ENCODE measurements at regions not wholly inside any gene's neighbourhood (a gene's known extent, or its start where the extent isn't known, plus 50 kb on each side); places are given as distances from the start of the nearest gene placed in this dataset.
A peak's percentile ranks its signal among the peaks of the same experiment; 100 is the strongest.
"Not testable (repeated sequence)": the region's sequence is repeated elsewhere in the genome, so short reads cannot be mapped to it uniquely, and the experiment has no call there.

GRCh38 chr1:233470741-233471499 is 143.0 kb upstream of the KCNK1 start:
- no peak overlapping the region for H3K9ac ChIP-seq
- TF ChIP-seq EZH2phosphoT487 (IDR thresholded peaks at IDR 0.05; ENCODE audit: insufficient read depth, low read depth) (no peak), EZH2 (IDR thresholded peaks at IDR 0.05; ENCODE audit: insufficient read depth, poor library complexity, severe bottlenecking) (no peak)
- H3K4me3 ChIP-seq, result no peak overlapping the region
- H3K27ac ChIP-seq, result no peak overlapping the region
- H2AFZ ChIP-seq, result no peak overlapping the region
- no peaks in the 10 kb centered on the region for H3K36me3 ChIP-seq (ENCODE audit: low read depth)
- no peaks in the 10 kb centered on the region for H3K9me3 ChIP-seq (ENCODE audit: low read depth)
- no peaks in the 10 kb centered on the region for H3K79me2 ChIP-seq (ENCODE audit: insufficient read depth)
- 22 to 25% methylated on average over 6 of the region's 6 CpGs for WGBS, 2 experiments (ENCODE audit: low coverage in 1 of 2, low lambda C conversion rate in 2 of 2, missing lambda C conversion rate in 2 of 2)
- no peaks in the 10 kb centered on the region for H3F3A ChIP-seq (ENCODE audit: insufficient read depth)
- H3K4me2 ChIP-seq (ENCODE audit: unreplicated experiment), result no peak overlapping the region
- DNase-seq, result no peak
- no peaks in the 10 kb centered on the region for H3K4me1 ChIP-seq (ENCODE audit: insufficient read depth)
- no peaks in the 10 kb centered on the region for H3K27me3 ChIP-seq (replicated peaks; ENCODE audit: insufficient read depth)
- in situ Hi-C loops (cut with MboI), result no loop called here
- H4K20me1 ChIP-seq (ENCODE audit: insufficient read depth), result no peaks in the 10 kb centered on the region
- no peaks in the 10 kb centered on the region for H3K9me2 ChIP-seq (ENCODE audit: insufficient read depth)

- 23 to 36% methylated on average over 3 of the region's 3 CpGs for WGBS, 2 experiments (ENCODE audit: low coverage in 1 of 2, low lambda C conversion rate in 2 of 2, missing lambda C conversion rate in 2 of 2)
- H3K9me2 ChIP-seq (ENCODE audit: insufficient read depth); H3K4me1 ChIP-seq (ENCODE audit: insufficient read depth); H4K20me1 ChIP-seq (ENCODE audit: insufficient read depth); H3K4me2 ChIP-seq (ENCODE audit: unreplicated experiment); H3F3A ChIP-seq (ENCODE audit: insufficient read depth); H3K9ac ChIP-seq; DNase-seq; in situ Hi-C loops (cut with MboI); H2AFZ ChIP-seq; H3K27me3 ChIP-seq (replicated peaks; ENCODE audit: insufficient read depth); H3K27ac ChIP-seq; H3K79me2 ChIP-seq (ENCODE audit: insufficient read depth); H3K9me3 ChIP-seq (ENCODE audit: low read depth); H3K4me3 ChIP-seq; H3K36me3 ChIP-seq (ENCODE audit: low read depth): not testable (repeated sequence)
Observed at GRCh38 chr1:233471851-233472250, 142.1 kb upstream of the KCNK1 start.

- H3K36me3 ChIP-seq (ENCODE audit: low read depth); H3K4me1 ChIP-seq (ENCODE audit: insufficient read depth); in situ Hi-C loops (cut with MboI); H3K4me3 ChIP-seq; H2AFZ ChIP-seq; DNase-seq; H3K9me2 ChIP-seq (ENCODE audit: insufficient read depth); H3K4me2 ChIP-seq (ENCODE audit: unreplicated experiment); H3K79me2 ChIP-seq (ENCODE audit: insufficient read depth); H3K9ac ChIP-seq; H3K27ac ChIP-seq; H4K20me1 ChIP-seq (ENCODE audit: insufficient read depth); H3K27me3 ChIP-seq (replicated peaks; ENCODE audit: insufficient read depth); H3F3A ChIP-seq (ENCODE audit: insufficient read depth); H3K9me3 ChIP-seq (ENCODE audit: low read depth): not testable (repeated sequence)
- WGBS, 2 experiments (ENCODE audit: low coverage in 1 of 2, low lambda C conversion rate in 2 of 2, missing lambda C conversion rate in 2 of 2), result 40 to 45% methylated on average over 7 of the region's 7 CpGs
Observed at GRCh38 chr1:233472796-233473195, 141.1 kb upstream of the KCNK1 start.

GRCh38 chr1:233473549-233474204 is 140.2 kb upstream of the KCNK1 start:
- Histone ChIP-seq H3K9me3 (ENCODE audit: low read depth) (no peaks in the 10 kb centered on the region), H3K9me2 (ENCODE audit: insufficient read depth) (no peaks in the 10 kb centered on the region), H3K27me3 (replicated peaks; ENCODE audit: insufficient read depth) (no peaks in the 10 kb centered on the region), H3K4me2 (ENCODE audit: unreplicated experiment) (no peak overlapping the region), H2AFZ (no peak overlapping the region), H3F3A (ENCODE audit: insufficient read depth) (no peaks in the 10 kb centered on the region), H3K4me3 (no peak overlapping the region), H3K9ac (no peak overlapping the region), H4K20me1 (ENCODE audit: insufficient read depth) (no peaks in the 10 kb centered on the region), H3K4me1 (ENCODE audit: insufficient read depth) (no peaks in the 10 kb centered on the region), H3K79me2 (ENCODE audit: insufficient read depth) (no peaks in the 10 kb centered on the region), H3K36me3 (ENCODE audit: low read depth) (no peaks in the 10 kb centered on the region), H3K27ac (no peak overlapping the region)
- TF ChIP-seq EZH2phosphoT487 (IDR thresholded peaks at IDR 0.05; ENCODE audit: insufficient read depth, low read depth) (no peak), EZH2 (IDR thresholded peaks at IDR 0.05; ENCODE audit: insufficient read depth, poor library complexity, severe bottlenecking) (no peak)
- WGBS, 2 experiments (ENCODE audit: low coverage in 1 of 2, low lambda C conversion rate in 2 of 2, missing lambda C conversion rate in 2 of 2), result 41 to 46% methylated on average over 11 of the region's 11 CpGs
- DNase-seq, result no peak
- in situ Hi-C loops (cut with MboI), result no loop called here

- Histone ChIP-seq H3K27me3 (replicated peaks; ENCODE audit: insufficient read depth) (no peaks in the 10 kb centered on the region), H3F3A (ENCODE audit: insufficient read depth) (no peaks in the 10 kb centered on the region), H2AFZ (no peak overlapping the region), H3K9me2 (ENCODE audit: insufficient read depth) (no peaks in the 10 kb centered on the region), H3K4me2 (ENCODE audit: unreplicated experiment) (no peak overlapping the region), H3K36me3 (ENCODE audit: low read depth) (no peaks in the 10 kb centered on the region), H3K4me1 (ENCODE audit: insufficient read depth) (no peaks in the 10 kb centered on the region), H3K4me3 (no peak overlapping the region), H4K20me1 (ENCODE audit: insufficient read depth) (no peaks in the 10 kb centered on the region), H3K9me3 (ENCODE audit: low read depth) (no peaks in the 10 kb centered on the region), H3K9ac (no peak overlapping the region), H3K27ac (no peak overlapping the region), H3K79me2 (ENCODE audit: insufficient read depth) (no peaks in the 10 kb centered on the region)
- DNase-seq, result peak; percentile 13
- in situ Hi-C loops (cut with MboI), result no loop called here
- TF ChIP-seq EZH2phosphoT487 (IDR thresholded peaks at IDR 0.05; ENCODE audit: insufficient read depth, low read depth) (no peak), EZH2 (IDR thresholded peaks at IDR 0.05; ENCODE audit: insufficient read depth, poor library complexity, severe bottlenecking) (no peak)
Observed at GRCh38 chr1:233477359-233477758, 136.5 kb upstream of the KCNK1 start.

Measured in GM23248 (cell line).